OCI-LY3 (cell line): ENCODE measurements at regions not wholly inside any gene's neighbourhood (a gene's known extent, or its start where the extent isn't known, plus 50 kb on each side); places are given as distances from the start of the nearest gene placed in this dataset.

Experiments used
- CTCF ChIP-seq: fragments of 200-600, 300-600 bp; sonication (generic); IDR thresholded peaks from 2 replicates; pipeline ENCODE4 v1.5.1; 2014; ENCODE audit warnings: antibody characterized with exemption, low read length, low read depth
- EZH2phosphoT487 ChIP-seq: fragments of 200-600 bp; shearing (Covaris generic); IDR thresholded peaks from 2 replicates; pipeline ENCODE4 v1.6.1; 2018; ENCODE audit warnings: antibody characterized with exemption, mixed run types, low read depth

GRCh38 chr5:73333944-73334703, 114.5 kb downstream of the FOXD1 start:
- TF ChIP-seq CTCF (no peak), EZH2phosphoT487 (no peak)
